GM21528 (cell line): ENCODE measurements at regions not wholly inside any gene's neighbourhood (a gene's known extent, or its start where the extent isn't known, plus 50 kb on each side); places are given as distances from the start of the nearest gene placed in this dataset.
"Not testable (repeated sequence)": the region's sequence is repeated elsewhere in the genome, so short reads cannot be mapped to it uniquely, and the experiment has no call there.

Experiments used
- ATAC-seq: cut with Tn5 transposase; IDR thresholded peaks from one replicate; pipeline ENCODE4 v1.9.1; 2021; ENCODE audit warnings: mild to moderate bottlenecking, moderate library complexity; ENCODE audit not compliant: unreplicated experiment, low FRiP score

GRCh38 chr7:156344595-156344994, 296.0 kb upstream of the RNF32 start:
- no peak for ATAC-seq

GRCh38 chr7:156334636-156335035, 305.9 kb upstream of the RNF32 start:
- no peak for ATAC-seq

GRCh38 chr7:156327916-156328315, 312.7 kb upstream of the RNF32 start:
- ATAC-seq = no peak

- no peak for ATAC-seq
Observed at GRCh38 chr7:156327474-156327873, 313.1 kb upstream of the RNF32 start.

- ATAC-seq = no peak
Observed at GRCh38 chr7:156324201-156324600, 316.4 kb upstream of the RNF32 start.

- ATAC-seq = not testable (repeated sequence)
Observed at GRCh38 chr7:156321430-156321829, 319.1 kb upstream of the RNF32 start.

GRCh38 chr7:156318926-156319325, 321.6 kb upstream of the RNF32 start:
- ATAC-seq = no peak

GRCh38 chr7:156318426-156318825, 322.1 kb upstream of the RNF32 start:
- ATAC-seq = no peak

- ATAC-seq = no peak
Observed at GRCh38 chr7:156309016-156309620, 331.5 kb upstream of the RNF32 start.

- ATAC-seq = no peak
Observed at GRCh38 chr7:156307193-156307592, 333.4 kb upstream of the RNF32 start.

GRCh38 chr7:156305351-156305750, 335.2 kb upstream of the RNF32 start:
- ATAC-seq = no peak

GRCh38 chr7:156282816-156283215, 357.8 kb upstream of the RNF32 start:
- ATAC-seq = no peak

- ATAC-seq = no peak
Observed at GRCh38 chr7:156279635-156280034, 360.9 kb upstream of the RNF32 start.

GRCh38 chr7:156275292-156275691, 365.3 kb upstream of the RNF32 start:
- no peak for ATAC-seq

- ATAC-seq = no peak
Observed at GRCh38 chr7:156274557-156274956, 366.0 kb upstream of the RNF32 start.

GRCh38 chr7:156261581-156261980, 379.0 kb upstream of the RNF32 start:
- ATAC-seq = no peak

- no peak for ATAC-seq
Observed at GRCh38 chr7:156257904-156258303, 382.7 kb upstream of the RNF32 start.

GRCh38 chr7:156255635-156256034, 384.9 kb upstream of the RNF32 start:
- no peak for ATAC-seq

- ATAC-seq = no peak
Observed at GRCh38 chr7:156251861-156252260, 388.7 kb upstream of the RNF32 start.

- no peak for ATAC-seq
Observed at GRCh38 chr7:156240532-156240931, 400.0 kb upstream of the RNF32 start.

GRCh38 chr7:156238366-156239133, 402.0 kb upstream of the RNF32 start:
- ATAC-seq = no peak

GRCh38 chr7:156237614-156238013, 403.0 kb upstream of the RNF32 start:
- no peak for ATAC-seq
